ENCODE measurements at regions not wholly inside any gene's neighbourhood (a gene's known extent, or its start where the extent isn't known, plus 50 kb on each side); places are given as distances from the start of the nearest gene placed in this dataset.

GRCh38 chr5:67455970-67456369, 259.4 kb upstream of the CD180 start:
- ChIA-PET RAD21 (ENCODE audit: low non-redundant PET in 1 of 2, low total read pairs in 2 of 2, uncharacterized antibody in 2 of 2, unreplicated experiment in 2 of 2) (no interaction called here), CTCF (no interaction called here), POLR2A (no interaction called here)
- Histone ChIP-seq H3K9me2 (ENCODE audit: insufficient read depth) (no peaks in the 10 kb centered on the region), H3K36me3 (ENCODE audit: control insufficient read depth in 1 of 2, insufficient read depth in 2 of 2, low read length in 2 of 2) (no peaks in the 10 kb centered on the region), H3K79me2 (ENCODE audit: insufficient read depth, low read length) (no peaks in the 10 kb centered on the region), H3K4me2 (ENCODE audit: low read length) (no peak overlapping the region), H3K9me3 (ENCODE audit: control insufficient read depth in 1 of 2, insufficient read depth in 1 of 2, low read depth in 1 of 2, low read length in 2 of 2) (no peaks in the 10 kb centered on the region), H3K27me3 (ENCODE audit: insufficient read depth, low read length) (no peaks in the 10 kb centered on the region), H3K4me3 (replicated peaks in 1 of 2; ENCODE audit: low read depth in 1 of 2, low read length in 2 of 2) (no peak overlapping the region), H3K9ac (ENCODE audit: low read length) (no peak overlapping the region), H3K27ac (ENCODE audit: low read depth, low read length) (no peak overlapping the region), H4K20me1 (ENCODE audit: insufficient read depth) (no peaks in the 10 kb centered on the region; the same call in 1 of the 2 replicates), H2AFZ (ENCODE audit: low read depth, low read length, poor library complexity, severe bottlenecking) (no peak overlapping the region), H3K4me1 (ENCODE audit: control insufficient read depth in 1 of 2, insufficient read depth in 2 of 2, low read length in 2 of 2) (no peaks in the 10 kb centered on the region)
- intact Hi-C loops (cut with micrococcal nuclease) = no loop called here
- ATAC-seq (no peak), DNase-seq (ENCODE audit: low read depth, low spot score) (no peak)
- no TSS peak for BruUV-seq (replicated peaks)
- TF ChIP-seq EZH2phosphoT487 (IDR thresholded peaks at IDR 0.05; ENCODE audit: borderline replicate concordance) (no peak), POLR2A (IDR thresholded peaks at IDR 0.05; ENCODE audit: borderline replicate concordance, extremely low read depth, insufficient read depth, insufficient read length) (no peak), JUND (IDR thresholded peaks at IDR 0.05) (no peak), EGR1 (IDR thresholded peaks at IDR 0.05; ENCODE audit: low read depth) (no peak), YY1 (IDR thresholded peaks at IDR 0.05; ENCODE audit: extremely low read depth, insufficient replicate concordance, low read depth, low read length) (no peak), RAD21 (IDR thresholded peaks at IDR 0.05; ENCODE audit: low read depth) (no peak), FOSL1 (IDR thresholded peaks at IDR 0.05; ENCODE audit: low read depth) (no peak), CEBPB (IDR thresholded peaks at IDR 0.05; ENCODE audit: low read depth) (no peak)

- H3K9me2 ChIP-seq (ENCODE audit: insufficient read depth) = no peaks in the 10 kb centered on the region
- ChIA-PET CTCF (no interaction called here), POLR2A (no interaction called here), RAD21 (ENCODE audit: low non-redundant PET in 1 of 2, low total read pairs in 2 of 2, uncharacterized antibody in 2 of 2, unreplicated experiment in 2 of 2) (no interaction called here)
- H4K20me1 ChIP-seq (ENCODE audit: insufficient read depth) = no peaks in the 10 kb centered on the region; the same call in 1 of the 2 replicates
- H3K4me3 ChIP-seq (replicated peaks in 1 of 2; ENCODE audit: low read depth in 1 of 2, low read length in 2 of 2) = no peak overlapping the region
- no peaks in the 10 kb centered on the region for H3K79me2 ChIP-seq (ENCODE audit: insufficient read depth, low read length)
- no peaks in the 10 kb centered on the region for H3K9me3 ChIP-seq (ENCODE audit: control insufficient read depth in 1 of 2, insufficient read depth in 1 of 2, low read depth in 1 of 2, low read length in 2 of 2)
- H3K4me2 ChIP-seq (ENCODE audit: low read length) = no peak overlapping the region
- BruUV-seq (replicated peaks) = no TSS peak
- H3K27ac ChIP-seq (ENCODE audit: low read depth, low read length) = no peak overlapping the region
- H3K36me3 ChIP-seq (ENCODE audit: control insufficient read depth in 1 of 2, insufficient read depth in 2 of 2, low read length in 2 of 2) = no peaks in the 10 kb centered on the region
- ATAC-seq (no peak), DNase-seq (ENCODE audit: low read depth, low spot score) (no peak)
- no peaks in the 10 kb centered on the region for H3K27me3 ChIP-seq (ENCODE audit: insufficient read depth, low read length)
- H2AFZ ChIP-seq (ENCODE audit: low read depth, low read length, poor library complexity, severe bottlenecking) = no peak overlapping the region
- no peak overlapping the region for H3K9ac ChIP-seq (ENCODE audit: low read length)
- intact Hi-C loops (cut with micrococcal nuclease) = no loop called here
- H3K4me1 ChIP-seq (ENCODE audit: control insufficient read depth in 1 of 2, insufficient read depth in 2 of 2, low read length in 2 of 2) = no peaks in the 10 kb centered on the region
- TF ChIP-seq ZFX (IDR thresholded peaks at IDR 0.05) = no peak
- no peak for TF ChIP-seq EGR1 (IDR thresholded peaks at IDR 0.05; ENCODE audit: low read depth)
- TF ChIP-seq CTCF (IDR thresholded peaks at IDR 0.05 in 2 of 3, conservative IDR thresholded peaks at IDR 0.05 in 1 of 3; ENCODE audit: borderline replicate concordance in 1 of 3, insufficient read depth in 1 of 3, low read depth in 2 of 3, low read length in 2 of 3) = no peak
- no peak for TF ChIP-seq CEBPB (IDR thresholded peaks at IDR 0.05; ENCODE audit: low read depth)
- TF ChIP-seq EZH2phosphoT487 (IDR thresholded peaks at IDR 0.05; ENCODE audit: borderline replicate concordance) = no peak
- TF ChIP-seq FOSL1 (IDR thresholded peaks at IDR 0.05; ENCODE audit: low read depth) = no peak
- no peak for TF ChIP-seq ATF3 (IDR thresholded peaks at IDR 0.05)
- no peak for TF ChIP-seq POLR2A (IDR thresholded peaks at IDR 0.05; ENCODE audit: borderline replicate concordance, extremely low read depth, insufficient read depth, insufficient read length)
- no peak for TF ChIP-seq TCF7L2 (IDR thresholded peaks at IDR 0.05; ENCODE audit: borderline replicate concordance, extremely low read depth, insufficient read depth, insufficient read length)
- TF ChIP-seq JUND (IDR thresholded peaks at IDR 0.05) = no peak
- no peak for TF ChIP-seq MAX (IDR thresholded peaks at IDR 0.05)
- no peak for TF ChIP-seq YY1 (IDR thresholded peaks at IDR 0.05; ENCODE audit: extremely low read depth, insufficient replicate concordance, low read depth, low read length)
- TF ChIP-seq SIN3A (IDR thresholded peaks at IDR 0.05; ENCODE audit: low read depth) = no peak
- TF ChIP-seq ELF1 (IDR thresholded peaks at IDR 0.05; ENCODE audit: borderline replicate concordance, low read depth) = no peak
- TF ChIP-seq RAD21 (IDR thresholded peaks at IDR 0.05; ENCODE audit: low read depth) = no peak
These were observed 258.5 kb upstream of the CD180 start for GRCh38 chr5:67454957-67455561.
